Glomerular visceral epithelial cell (primary cell): ENCODE measurements at regions not wholly inside any gene's neighbourhood (a gene's known extent, or its start where the extent isn't known, plus 50 kb on each side); places are given as distances from the start of the nearest gene placed in this dataset.
"Not testable (repeated sequence)": the region's sequence is repeated elsewhere in the genome, so short reads cannot be mapped to it uniquely, and the experiment has no call there.

Source experiments
- DNase-seq: peaks from one replicate; pipeline ENCODE4 v3.0.0-alpha.2; 2016; ENCODE audit errors: extremely low spot score

GRCh38 chr5:29277642-29278041, 1915.8 kb upstream of the CDH6 start:
- DNase-seq, result no peak

GRCh38 chr5:29276371-29276770, 1917.1 kb upstream of the CDH6 start:
- no peak for DNase-seq

DNA sequence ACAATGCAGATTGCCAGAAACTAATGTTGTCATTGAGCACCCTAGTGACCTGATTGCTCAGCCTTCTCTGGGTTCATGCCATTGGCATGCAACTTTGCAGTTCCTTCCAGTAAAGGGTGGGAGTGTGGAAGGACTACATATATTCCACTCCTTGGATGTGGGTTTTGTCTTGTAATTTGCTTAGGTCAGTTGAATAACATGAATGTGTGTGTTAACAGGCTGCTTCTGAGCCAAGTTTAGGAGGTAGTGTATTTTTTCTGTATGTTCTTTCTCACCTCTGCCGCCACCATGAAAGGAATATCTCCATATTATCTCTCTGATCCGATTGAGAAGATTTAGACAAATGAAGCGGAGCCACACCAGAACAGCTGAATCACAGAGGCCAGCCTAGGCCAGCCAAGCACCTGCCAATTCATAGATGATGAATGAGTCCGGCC, 1929.6 kb upstream of the CDH6 start:
- DNase-seq, result no peak

DNA sequence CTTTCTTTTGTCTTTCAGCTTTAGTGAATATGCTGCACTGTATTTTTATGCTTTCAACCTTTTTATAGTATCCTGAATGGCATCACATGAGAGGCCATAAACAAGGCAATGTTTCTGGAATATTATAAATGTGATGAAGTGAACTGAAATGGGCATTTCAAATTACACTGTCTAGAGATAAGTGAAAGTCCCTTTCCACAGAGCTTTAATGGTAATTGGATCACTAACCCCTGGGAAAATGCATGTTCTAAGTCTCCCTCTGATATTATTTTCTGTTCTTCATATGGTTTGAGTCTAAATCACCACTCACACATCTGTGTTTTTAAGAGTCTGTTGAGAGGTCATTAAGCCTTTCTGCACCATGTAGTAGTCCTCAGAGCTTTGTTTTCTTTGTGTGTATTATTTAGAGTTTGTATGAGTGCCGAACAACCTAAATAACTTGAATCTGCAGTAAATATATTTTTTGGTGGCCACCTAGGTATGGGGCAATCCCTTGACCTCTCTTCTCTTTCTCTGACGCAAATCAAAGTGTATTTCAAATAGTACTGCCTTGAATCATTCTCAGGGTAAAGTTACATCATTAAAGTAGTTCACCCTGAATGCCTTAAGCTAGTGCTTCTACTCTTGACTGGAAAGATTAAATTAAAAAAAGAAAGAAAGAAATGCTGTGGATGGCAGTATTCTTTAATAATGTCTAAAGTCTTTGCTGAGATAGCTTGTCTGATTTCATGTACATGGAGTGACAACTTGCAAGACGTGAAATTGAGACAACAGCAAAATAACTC, 1931.0 kb upstream of the CDH6 start:
- no peak for DNase-seq

- no peak for DNase-seq
These were observed 1932.3 kb upstream of the CDH6 start for GRCh38 chr5:29261213-29261612.

DNA sequence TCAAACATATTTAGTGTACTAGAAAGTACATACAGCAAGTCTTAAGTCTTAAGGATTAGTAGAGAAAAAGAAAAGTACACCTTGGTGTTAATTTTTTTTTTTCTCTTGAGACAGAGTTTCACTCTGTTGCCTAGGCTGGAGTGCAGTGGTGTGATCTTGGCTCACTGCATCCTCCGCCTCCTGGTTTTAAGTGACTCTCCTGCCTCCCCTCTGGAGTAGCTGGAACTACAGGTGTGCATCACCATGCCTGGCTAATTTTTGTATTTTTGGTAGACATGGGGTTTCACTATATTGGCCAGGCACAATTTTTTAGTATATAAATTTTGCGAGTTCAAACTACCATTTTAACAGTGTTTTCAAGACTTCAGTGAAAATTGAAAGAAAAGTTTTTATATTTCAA, 1941.1 kb upstream of the CDH6 start:
- DNase-seq, result no peak

DNA sequence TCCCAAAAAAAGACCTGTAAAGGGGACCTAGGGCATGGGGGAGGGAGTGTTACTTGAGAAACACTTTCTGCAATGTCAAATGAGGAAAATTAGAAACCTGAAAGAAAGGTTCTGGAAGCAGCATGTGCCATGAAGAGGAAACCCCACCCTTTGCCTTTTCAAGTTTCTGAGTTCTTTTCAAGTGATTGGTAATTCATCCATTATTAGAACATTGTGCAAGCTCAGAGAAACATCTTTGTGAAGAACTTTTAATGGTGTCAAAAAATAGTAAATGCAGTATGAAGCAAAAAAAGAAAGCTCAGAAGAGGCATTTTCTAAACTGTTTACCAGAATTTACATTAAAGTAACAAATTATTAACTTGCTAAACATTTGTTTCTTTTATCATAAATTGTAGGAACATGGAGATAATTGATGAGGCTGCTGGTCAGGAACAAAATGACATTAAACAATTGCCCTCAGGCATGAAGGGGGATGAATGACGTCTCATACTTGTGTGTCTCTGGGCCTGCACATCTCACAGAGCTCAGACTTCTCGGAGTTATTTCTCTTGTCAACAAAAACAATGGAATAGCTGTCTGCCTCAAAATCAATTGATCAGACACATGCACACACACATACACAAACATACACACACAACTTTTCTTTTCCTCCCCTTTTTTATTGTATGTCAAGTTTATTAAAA, 1946.0 kb upstream of the CDH6 start:
- DNase-seq, result no peak

DNA sequence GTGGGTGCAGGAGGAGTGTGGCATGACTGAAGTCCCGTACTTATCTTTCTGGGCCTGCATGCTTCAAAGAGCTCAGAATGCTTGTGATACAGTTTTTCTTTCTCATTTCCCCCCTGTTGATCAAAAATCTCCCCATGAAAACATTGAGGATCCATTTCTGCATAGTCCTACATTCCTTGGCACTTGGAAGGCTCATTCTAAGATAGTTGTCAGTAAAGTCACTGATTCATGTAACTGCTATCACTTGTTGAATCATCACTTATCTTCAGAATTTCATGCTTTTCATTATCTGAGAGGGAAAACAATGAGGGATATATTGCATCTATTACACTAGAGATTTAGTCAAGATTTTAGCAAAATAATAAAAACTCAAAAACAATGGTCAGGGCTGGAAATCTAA, 1953.1 kb upstream of the CDH6 start:
- no peak for DNase-seq

- no peak for DNase-seq
These were observed 1953.9 kb upstream of the CDH6 start for GRCh38 chr5:29239606-29240005.

GRCh38 chr5:29238115-29238514, 1955.4 kb upstream of the CDH6 start:
- no peak for DNase-seq

DNA sequence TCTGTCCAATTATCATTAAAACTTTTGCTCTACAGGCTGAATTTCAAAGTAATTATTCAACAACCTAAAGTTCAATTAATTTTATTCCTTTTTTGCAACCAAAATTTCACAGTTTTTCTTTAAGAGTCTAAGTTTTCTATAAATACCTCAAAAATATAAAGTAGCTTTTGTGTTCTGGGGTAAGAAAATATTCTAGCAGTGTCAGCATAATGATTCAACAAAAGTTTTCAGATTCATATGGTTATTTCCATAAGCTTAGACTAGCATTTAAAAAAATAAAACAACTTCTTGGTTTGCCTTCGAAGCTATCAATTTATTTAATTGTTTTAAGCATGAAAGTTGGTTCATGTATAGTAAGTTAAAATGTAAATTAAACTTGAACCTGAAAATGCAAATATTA, 1962.3 kb upstream of the CDH6 start:
- no peak for DNase-seq

GRCh38 chr5:29230591-29230990, 1962.9 kb upstream of the CDH6 start:
- no peak for DNase-seq

GRCh38 chr5:29229461-29229860, 1964.0 kb upstream of the CDH6 start:
- no peak for DNase-seq

DNA sequence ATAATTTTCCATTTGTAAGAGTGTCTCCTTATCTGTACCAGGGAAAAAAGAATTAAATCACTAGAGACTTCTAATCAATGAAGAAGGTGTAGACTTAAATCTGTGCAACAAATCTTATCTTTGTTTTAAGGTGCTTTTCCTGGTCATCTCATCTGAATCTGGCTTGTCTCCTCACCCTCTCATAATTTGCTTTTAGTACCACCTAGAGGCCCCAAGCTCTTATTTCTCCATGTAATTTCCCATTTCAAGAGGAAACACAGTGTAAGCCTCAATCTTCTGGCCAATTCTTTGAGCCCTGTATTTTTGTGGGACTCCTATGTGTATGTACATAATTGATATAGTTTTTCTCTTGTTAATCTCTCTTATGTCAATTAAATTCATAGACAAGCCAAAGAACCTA, 1975.3 kb upstream of the CDH6 start:
- no peak for DNase-seq

GRCh38 chr5:29214839-29215238, 1978.6 kb upstream of the CDH6 start:
- DNase-seq, result no peak

- no peak for DNase-seq
These were observed 1980.0 kb upstream of the CDH6 start for GRCh38 chr5:29213475-29213874.

DNA sequence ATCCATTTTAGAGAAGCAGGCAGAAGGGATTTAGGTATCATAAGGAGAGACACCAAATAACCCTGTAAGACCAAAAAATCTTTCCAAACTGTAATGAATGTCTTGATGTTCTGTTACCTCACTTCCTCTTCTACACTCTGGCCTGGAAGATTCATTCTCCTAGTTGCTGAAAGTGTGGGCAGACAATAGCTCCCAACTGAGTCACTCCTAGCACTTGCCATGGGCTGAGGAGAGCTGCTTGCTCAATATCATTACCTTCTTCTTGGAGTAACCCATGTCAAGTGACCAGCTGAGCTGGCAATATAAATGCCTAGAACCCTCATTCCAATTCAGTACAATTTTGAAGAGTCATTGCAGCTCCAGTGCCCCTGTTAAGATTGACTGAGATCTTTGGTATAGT, 1985.5 kb upstream of the CDH6 start:
- DNase-seq, result peak; percentile 9

DNA sequence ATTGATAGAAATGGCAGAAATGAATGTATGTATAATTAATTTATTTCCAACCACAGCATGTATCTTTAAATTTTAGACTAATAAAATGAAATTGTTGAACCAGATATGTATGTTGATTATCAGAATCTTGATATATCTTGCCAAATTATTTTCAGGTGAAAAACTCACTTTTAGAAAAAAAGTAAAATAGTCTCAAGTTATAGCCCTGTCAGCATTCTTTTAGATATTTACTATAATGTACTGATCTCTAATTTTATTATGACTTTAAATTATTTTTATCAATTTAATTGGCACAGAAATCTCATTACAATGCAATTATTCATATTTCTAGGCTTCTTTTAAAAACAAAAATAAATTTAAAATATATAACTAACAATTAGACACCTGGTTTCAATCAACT, 1990.4 kb upstream of the CDH6 start:
- no peak for DNase-seq

DNA sequence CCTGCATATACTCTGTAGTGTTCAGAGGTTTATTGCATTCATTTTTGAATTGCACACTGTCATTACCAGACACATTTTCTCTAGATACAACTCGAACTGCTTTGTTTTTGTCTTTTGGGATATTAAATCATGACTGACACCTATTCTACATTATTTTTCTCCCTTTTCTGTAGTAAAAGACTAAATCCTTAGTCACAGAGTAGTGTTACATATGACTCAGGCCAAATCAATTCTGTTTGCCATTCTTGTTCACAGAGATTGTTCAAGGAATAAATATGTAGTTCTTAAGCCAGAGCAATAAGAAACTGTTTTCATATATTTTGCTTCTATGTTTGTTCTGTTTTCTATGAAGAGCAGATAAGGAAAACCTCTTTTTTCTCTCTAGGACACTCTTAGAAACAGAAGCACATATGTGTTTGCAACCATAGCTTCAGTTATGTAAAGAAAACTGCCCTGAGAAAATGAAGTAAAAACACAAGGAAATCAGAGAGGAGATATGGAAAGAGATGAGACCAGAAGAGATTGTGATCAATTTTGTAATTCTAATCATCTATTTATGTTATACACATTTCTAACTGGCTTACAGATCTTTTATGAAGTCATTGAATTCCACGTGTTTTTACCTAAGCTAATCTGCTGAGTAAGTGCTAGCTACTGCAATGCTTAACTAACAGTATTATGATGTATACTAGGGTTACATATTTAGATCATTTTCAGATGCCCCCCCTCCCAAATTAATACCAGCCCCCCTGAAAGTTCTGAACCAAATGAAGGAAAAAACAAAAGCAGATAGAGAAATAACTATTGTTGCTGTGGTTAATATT, 1995.6 kb upstream of the CDH6 start:
- peak; percentile 14 for DNase-seq

- DNase-seq, result no peak
These were observed 1999.5 kb upstream of the CDH6 start for GRCh38 chr5:29193972-29194371.

DNA sequence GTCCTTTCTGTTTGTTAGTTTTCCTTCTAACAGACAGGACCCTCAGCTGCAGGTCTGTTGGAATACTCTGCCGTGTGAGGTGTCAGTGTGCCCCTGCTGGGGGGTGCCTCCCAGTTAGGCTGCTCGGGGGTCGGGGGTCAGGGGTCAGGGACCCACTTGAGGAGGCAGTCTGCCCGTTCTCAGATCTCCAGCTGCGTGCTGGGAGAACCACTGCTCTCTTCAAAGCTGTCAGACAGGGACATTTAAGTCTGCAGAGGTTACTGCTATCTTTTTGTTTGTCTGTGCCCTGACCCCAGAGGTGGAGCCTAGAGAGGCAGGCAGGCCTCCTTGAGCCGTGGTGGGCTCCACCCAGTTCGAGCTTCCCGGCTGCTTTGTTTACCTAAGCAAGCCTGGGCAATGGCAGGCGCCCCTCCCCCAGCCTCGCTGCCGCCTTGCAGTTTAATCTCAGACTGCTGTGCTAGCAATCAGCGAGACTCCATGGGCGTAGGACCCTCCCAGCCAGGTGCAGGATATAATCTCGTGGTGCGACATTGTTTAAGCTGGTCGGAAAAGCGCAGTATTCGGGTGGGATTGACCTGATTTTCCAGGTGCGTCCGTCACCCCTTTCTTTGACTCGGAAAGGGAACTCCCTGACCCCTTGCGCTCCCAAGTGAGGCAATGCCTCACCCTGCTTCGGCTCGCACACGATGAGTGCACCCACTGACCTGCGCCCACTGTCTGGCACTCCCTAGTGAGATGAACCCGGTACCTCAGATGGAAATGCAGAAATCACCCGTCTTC, 2002.0 kb upstream of the CDH6 start:
- not testable (repeated sequence) for DNase-seq

- not testable (repeated sequence) for DNase-seq
These were observed 2003.1 kb upstream of the CDH6 start for GRCh38 chr5:29190398-29190797.
